Stimulated activated naive CD4-positive, alpha-beta T cell (primary cell): ENCODE measurements at regions not wholly inside any gene's neighbourhood (a gene's known extent, or its start where the extent isn't known, plus 50 kb on each side); places are given as distances from the start of the nearest gene placed in this dataset.
"Not testable (repeated sequence)": the region's sequence is repeated elsewhere in the genome, so short reads cannot be mapped to it uniquely, and the experiment has no call there.

Source experiments
- DNase-seq, 6 experiments: peaks; one replicate each; lab custom pipeline; 2025; lab: John Stamatoyannopoulos, UW

- DNase-seq, result no peak
Measured at GRCh38 chr6:10128721-10129120, 286.2 kb downstream of the TFAP2A start.

DNA sequence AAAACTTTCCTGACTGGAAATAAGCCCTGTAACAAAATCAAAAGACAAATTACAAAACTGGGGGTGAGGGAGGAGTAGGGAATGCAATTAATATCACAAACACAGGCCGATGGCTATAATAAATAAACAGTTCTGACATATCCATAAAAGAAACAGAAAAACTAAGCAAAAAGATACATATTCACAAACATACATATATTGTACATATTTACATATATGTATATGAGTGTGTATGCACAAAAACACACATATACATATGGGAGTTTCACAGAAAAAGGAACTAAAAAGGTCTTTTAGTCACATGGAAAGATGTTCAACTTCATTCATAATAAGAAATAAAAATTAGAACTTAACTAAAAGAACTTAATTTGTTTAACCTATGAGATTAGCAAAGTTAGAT, 292.7 kb downstream of the TFAP2A start:
- no peak for DNase-seq

- no peak for DNase-seq
Measured at GRCh38 chr6:10112871-10113549, 301.9 kb downstream of the TFAP2A start.

DNA sequence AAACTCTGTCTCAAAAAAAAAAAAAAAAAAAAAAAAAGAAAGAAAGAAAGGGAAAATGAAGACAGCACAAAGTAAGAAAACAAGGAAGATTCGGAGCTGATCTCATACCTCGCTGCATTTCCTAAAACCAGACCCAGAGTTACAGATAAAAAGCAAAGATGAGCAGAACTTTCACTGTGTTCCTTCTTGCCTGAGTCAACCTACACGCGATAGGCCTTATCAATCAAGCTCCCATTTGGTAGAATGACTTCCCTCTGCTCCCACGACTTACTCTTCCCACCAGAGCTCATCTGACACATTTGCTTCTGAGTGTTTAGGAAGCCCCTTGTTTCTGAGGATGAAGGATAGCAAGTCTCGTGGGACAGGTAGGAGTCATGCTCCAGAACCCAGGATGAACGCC, 302.9 kb downstream of the TFAP2A start:
- no peak for DNase-seq

DNA sequence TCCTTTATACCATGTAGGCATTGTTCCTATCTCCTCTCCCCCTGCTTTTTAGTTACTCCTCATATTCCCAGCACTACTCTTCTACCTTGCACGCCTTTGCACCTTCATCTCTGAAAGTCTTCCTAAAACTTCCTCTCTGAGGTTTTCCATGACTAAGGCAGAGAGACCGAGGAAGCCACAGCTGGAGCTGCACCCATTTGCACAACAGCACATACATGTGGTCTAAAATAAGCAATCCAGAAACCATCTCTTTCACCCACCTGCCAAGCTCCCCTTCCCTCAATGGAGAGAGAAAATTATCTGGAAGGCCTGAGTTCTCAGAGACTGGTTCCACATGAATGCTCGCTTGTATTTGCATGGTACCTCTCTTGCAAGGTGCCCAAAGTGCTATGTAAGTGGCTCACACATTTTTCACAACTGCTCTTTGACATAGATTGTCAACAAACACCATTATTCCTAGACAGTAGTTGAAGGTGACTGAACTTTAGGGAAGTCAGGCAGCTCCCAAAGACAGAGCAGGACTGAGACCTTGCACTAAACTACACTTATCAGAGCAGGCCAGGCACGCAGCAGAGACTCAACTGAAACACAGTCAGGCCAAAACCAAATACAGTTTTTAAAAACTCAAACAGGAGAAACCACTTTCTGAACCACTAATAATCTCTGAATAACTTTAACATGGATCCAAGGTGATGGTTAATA, 313.2 kb downstream of the TFAP2A start:
- DNase-seq, result no peak

- no peak for DNase-seq
Measured at GRCh38 chr6:10099529-10100140, 315.2 kb downstream of the TFAP2A start.

GRCh38 chr6:10098756-10099528, 315.9 kb downstream of the TFAP2A start:
- no peak for DNase-seq

DNA sequence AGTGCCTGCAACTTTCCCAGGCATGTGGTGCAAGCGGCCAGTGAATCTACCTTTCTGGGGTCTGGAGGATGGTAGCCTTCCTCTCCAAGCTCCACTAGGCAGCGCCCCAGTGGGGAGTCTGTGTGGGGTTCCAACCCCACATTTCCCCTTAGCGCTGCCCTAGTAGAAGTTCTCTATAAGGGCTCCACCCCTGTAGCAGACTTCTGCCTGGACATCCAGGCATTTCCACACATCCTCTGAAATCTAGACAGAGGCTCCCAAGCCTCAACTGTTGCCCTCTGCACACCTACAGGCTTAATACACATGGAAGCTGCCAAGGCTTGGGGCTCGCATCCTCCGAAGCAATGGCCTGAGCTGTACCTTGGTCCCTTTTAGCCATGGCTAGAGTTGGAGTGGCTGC, 321.6 kb downstream of the TFAP2A start:
- DNase-seq, result no peak

- DNase-seq, result no peak
Measured at GRCh38 chr6:10084111-10084986, 330.5 kb downstream of the TFAP2A start.

- no peak for DNase-seq
Measured at GRCh38 chr6:10082385-10082784, 332.5 kb downstream of the TFAP2A start.

- no peak for DNase-seq
Measured at GRCh38 chr6:10081957-10082356, 332.9 kb downstream of the TFAP2A start.

- no peak for DNase-seq
Measured at GRCh38 chr6:10081075-10081474, 333.8 kb downstream of the TFAP2A start.

GRCh38 chr6:10080561-10080960, 334.3 kb downstream of the TFAP2A start:
- no peak for DNase-seq

- DNase-seq, result no peak
Measured at GRCh38 chr6:10078581-10078980, 336.3 kb downstream of the TFAP2A start.

DNA sequence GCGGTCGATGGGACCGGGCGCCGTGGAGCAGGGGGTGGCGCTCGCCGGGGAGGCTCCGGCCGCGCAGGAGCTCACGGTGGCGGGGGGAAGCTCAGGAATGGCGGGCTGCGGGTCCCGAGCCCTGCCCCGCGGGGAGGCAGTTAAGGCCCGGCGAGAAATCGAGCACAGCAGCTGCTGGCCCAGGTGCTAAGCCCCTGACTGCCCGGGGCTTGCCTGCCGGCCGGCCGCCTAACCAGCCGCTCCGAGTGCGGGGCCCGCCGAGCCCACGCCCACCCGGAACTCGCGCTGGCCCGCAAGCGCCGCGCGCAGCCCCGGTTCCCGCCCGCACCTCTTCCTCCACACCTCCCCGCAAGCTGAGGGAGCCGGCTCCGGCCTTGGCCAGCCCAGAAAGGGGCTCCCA, 340.1 kb downstream of the TFAP2A start:
- not testable (repeated sequence) for DNase-seq

DNA sequence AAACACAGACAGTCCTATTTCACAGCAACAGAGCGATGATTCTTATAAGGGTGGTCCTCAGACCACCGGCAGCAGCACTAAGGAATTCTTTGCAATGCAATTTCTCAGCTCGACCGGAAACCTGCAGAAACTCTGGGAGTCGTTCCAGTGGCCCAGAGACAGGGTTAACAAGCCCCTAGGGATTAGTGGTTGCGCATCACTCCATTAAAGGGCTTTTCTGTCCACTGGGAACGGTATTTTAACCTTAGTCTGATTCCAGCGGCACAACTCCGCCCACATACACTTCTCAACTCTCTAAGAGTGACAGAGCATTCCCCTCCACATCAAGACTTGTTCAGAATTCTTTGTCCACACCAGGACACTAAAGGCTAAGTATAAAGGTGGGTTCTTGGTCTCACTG, 341.5 kb downstream of the TFAP2A start:
- DNase-seq, result no peak

DNA sequence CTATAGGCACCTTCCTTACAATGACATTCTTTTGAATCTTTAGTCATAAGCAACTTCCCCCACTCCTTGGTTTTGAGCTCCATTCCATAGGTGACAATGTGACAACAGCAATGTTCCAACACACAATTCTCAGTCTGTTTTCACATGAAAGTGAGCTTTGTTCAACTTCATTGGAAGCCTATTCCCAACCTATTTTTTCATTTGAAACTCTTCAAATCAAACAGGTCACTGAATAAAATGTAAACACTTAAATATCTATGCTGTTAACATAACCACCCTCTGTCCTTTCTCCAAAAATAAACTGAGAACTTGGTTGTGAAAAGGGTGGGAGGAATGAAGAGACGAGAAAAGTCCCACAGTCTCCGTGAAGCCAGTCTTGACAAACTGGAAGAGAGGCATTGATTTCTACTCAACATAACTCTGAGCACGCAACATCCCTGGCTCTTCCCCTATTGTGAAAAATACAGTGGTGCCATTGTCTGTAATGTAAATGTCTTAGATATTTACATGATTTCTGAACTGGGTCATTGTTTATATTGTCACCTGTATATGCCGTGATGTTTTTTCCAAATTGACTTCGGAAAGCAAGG, 343.1 kb downstream of the TFAP2A start:
- no peak for DNase-seq

DNA sequence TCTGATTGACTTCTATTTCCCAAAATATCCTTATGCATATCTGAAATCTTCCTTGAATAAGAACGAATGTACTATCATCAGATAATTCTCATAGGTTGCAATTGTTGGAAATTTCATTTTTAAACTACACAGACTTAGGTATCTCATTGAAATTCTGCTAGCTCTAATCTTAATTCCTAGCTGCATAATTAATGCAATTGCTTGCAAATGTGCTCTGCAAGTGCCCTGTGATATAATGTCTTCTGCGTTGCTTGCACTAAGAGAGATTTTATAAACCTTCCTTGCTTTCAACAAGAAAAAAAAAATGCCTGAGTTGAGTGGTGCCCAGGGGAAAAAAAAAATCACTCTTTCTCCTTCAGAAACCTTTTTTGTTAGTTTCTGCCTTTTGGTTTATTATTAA, 354.9 kb downstream of the TFAP2A start:
- no peak for DNase-seq

DNA sequence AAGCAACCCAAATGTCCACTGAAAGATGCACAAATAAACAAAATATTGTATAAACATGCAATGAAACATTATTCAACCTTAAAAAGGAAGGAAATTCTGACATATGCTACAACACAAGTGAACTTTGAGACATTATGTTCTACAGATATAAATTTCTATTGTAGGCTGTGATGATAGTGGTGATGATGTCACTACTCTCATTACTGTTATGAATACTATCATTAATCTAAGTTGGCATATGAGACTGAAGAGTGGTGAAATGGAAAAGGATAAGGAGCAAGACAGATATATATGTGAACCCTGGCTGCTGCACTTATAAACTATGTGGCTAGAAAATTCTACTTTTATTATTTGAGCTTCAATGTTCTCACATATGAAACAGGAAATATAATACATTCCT, 360.2 kb downstream of the TFAP2A start:
- no peak for DNase-seq

DNA sequence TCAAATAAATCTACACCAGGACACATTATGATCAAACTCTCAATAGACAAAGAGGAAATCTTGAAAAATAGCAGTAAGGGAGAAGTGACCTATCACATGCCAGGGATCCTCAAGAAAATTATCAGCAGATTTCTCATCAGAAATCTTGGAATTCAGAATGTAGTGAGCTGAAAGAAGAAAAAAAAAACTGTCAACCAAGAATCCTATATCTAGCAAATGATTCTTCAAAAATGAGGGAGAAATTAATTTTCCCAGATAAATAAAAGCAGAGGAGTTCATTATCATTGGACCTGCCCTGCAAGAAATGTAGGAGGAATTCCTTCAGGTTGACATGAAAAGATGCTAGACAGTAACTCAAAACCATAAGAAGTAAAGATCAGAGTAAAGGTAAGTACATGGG, 363.6 kb downstream of the TFAP2A start:
- DNase-seq, result no peak
